Pons (tissue), 1 donor: ENCODE measurements at regions not wholly inside any gene's neighbourhood (a gene's known extent, or its start where the extent isn't known, plus 50 kb on each side); places are given as distances from the start of the nearest gene placed in this dataset.
A peak's percentile ranks its signal among the peaks of the same experiment; 100 is the strongest.

Experiments
- DNase-seq: peaks from one replicate; pipeline ENCODE4 v3.0.0-alpha.2; 2016; ENCODE audit warnings: low spot score

GRCh38 chr3:69568951-69569350 is 170.3 kb upstream of the MITF start:
- DNase-seq = no peak

DNA sequence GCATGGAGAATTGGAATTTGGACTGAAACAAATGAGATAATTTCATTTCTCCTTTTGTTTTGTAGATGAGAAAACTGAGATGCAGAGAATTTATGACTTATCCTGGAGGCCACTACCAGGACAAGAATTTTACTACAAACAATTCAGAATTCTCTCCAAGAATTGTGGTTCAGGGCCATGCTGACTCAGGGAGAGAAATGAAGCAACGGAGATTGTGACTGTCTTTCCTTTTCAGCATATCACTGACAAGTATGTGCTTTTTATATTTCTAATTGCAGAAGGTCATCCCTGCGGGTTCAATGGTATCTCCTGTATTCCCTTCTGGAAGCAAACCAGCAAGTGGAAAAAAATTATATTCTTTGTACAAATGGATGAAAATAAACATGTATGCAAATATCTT is 170.8 kb upstream of the MITF start:
- no peak for DNase-seq

- no peak for DNase-seq
Observed at GRCh38 chr3:69567710-69568052, 171.6 kb upstream of the MITF start.

DNA sequence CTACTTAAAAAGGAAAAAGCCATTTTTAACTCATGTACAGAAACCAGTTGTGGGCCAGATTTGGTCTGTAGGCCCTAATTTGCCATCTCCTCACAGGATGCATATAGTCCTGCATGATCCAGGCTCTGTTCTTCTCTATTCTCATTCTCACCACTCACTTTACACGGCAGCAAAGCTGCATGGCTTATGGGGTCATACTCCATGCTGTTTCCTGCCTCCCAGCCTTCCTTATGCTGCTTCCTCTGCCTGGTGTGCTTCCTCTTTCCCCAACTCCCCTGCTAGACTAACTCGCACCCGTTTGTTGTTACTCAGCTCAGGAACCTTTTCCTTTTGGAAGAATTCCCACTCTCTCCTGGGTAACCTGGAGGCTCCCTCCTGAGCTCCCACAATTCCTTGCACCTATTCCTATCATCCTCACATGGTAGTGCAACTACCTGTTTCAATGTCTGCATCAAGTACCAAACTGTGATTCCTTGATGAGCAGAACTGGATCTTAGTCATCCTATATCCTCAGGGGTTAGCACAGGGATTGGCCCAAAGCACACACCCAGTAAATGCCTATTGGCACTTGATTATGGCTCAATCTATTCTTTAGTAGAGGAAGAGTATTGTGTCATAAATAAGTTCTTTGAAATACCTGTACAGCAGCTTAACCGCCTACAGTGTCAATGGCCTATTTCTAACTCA is 172.1 kb upstream of the MITF start:
- DNase-seq = no peak

DNA sequence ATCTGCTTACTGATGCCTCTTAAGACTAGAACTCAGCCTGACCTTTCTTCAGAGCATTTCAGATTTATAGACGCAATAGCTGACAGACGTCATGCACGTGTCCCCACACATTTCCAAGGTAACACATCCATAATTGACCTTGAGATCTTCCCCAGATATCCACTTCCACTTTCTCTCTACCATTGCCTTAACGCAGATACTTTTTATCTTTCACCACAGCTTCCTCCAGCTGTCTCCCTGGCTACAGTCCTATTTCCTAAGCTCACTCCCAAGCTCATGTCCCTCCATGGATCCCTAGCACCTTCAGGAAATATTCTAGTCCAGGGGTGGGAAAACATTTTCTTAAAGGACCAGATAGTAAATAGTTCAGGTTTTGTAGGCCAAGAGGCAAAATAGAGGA is 173.0 kb upstream of the MITF start:
- no peak for DNase-seq

GRCh38 chr3:69565316-69565715 is 173.9 kb upstream of the MITF start:
- DNase-seq = no peak

GRCh38 chr3:69563981-69564380 is 175.3 kb upstream of the MITF start:
- peak; percentile 51 for DNase-seq

GRCh38 chr3:69563151-69563550 is 176.1 kb upstream of the MITF start:
- DNase-seq = no peak

GRCh38 chr3:69562020-69562419 is 176.1 kb upstream of the FRMD4B start:
- DNase-seq = no peak

GRCh38 chr3:69560818-69561217 is 174.9 kb upstream of the FRMD4B start:
- no peak for DNase-seq

GRCh38 chr3:69560116-69560515 is 174.2 kb upstream of the FRMD4B start:
- no peak for DNase-seq

DNA sequence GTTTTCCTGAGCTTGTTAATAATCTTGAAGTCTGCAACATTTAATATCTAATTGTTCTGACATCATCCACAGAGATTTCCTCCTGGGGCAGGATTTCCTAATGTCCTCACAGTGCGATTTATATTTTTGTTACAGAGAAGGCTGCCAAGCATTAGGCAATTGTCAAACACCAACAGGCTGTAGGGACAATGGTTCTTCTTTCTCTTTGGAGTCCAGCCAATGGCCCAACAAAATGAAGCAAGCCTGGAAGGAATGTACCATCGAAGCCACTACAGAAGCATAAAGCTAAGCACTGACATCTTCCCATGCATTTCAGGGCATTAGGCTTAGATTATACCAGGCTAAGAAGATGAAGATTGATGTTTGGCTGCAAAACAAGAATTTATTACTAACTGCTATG is 173.0 kb upstream of the FRMD4B start:
- DNase-seq = peak; percentile 91

DNA sequence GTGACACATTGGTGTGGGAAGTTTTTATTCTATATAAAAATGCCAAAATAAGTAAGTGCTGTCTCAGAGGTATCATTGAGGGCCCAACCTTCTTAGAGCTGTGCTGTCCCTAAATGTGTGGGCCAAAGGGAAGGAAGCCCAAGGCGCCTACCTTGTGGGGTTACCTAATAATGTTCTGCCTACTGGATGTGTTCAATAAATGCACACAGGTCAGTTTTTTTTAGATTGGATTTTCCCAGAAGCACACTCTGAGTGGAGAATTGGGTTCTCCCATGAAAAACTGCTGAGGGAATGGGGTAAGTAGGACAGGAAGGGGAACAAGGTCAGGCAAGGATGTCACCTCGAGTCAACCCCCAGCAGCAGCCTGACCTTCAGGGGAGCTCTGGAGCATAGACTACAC is 168.7 kb upstream of the FRMD4B start:
- DNase-seq = no peak

- no peak for DNase-seq
Observed at GRCh38 chr3:69553888-69554287, 168.0 kb upstream of the FRMD4B start.

GRCh38 chr3:69547461-69547880 is 161.6 kb upstream of the FRMD4B start:
- no peak for DNase-seq

- DNase-seq = peak; percentile 61
Observed at GRCh38 chr3:69542805-69543429, 157.0 kb upstream of the FRMD4B start.

DNA sequence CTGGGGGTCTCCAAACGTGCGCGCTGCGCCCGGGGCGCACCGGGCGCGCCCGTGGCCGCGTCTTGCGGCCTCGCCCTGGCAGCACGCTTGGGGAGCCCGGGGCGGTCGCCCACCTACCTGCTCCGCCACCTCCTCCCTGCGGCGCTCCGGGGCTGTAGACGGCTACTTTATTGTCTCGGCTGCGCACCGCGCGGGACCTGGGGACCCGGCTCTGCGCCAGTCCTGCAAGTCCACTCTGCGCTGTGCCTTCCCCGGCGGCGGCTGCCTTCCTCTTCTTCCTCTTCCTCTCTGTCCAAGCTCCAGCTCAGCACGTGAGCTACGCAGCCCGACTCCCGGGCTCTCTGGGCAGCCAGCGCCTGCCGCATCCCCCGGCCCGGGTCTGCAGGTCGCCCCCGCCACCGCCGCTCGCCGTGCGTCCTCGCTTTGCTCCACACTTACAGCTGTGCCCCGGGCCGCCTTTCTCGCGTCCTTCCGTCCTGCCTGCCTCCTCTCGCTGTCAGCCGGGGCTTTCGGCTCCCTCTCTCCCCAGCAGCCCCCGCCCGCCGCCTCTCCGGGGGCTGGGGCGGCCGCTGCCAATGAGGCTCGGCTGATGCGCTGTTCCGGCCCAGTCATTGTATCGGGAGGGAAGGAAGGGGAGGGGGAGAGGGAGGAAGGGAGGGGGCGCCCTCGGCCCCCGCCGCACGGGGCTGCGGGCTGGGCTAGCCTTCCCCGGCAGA is 156.4 kb upstream of the FRMD4B start:
- peak; percentile 90 for DNase-seq

DNA sequence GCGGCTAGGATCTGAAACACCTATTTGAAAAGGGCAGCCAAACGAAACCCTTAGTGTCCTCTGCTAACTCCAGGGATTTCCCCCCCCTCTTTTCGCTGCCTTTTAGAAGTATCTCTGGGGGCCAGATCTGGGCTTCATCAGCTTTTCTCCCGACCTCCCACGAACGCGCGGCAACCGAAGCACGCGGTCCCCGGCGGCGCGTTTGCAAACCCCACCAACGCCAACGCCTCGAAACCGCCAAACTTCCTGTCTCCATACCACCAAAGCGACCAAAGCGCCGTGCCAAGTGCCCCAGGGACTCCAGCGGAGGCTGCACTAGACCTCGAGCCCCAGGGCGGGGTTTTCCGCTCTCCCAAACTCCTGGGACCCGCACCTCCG is 155.8 kb upstream of the FRMD4B start:
- DNase-seq = no peak

DNA sequence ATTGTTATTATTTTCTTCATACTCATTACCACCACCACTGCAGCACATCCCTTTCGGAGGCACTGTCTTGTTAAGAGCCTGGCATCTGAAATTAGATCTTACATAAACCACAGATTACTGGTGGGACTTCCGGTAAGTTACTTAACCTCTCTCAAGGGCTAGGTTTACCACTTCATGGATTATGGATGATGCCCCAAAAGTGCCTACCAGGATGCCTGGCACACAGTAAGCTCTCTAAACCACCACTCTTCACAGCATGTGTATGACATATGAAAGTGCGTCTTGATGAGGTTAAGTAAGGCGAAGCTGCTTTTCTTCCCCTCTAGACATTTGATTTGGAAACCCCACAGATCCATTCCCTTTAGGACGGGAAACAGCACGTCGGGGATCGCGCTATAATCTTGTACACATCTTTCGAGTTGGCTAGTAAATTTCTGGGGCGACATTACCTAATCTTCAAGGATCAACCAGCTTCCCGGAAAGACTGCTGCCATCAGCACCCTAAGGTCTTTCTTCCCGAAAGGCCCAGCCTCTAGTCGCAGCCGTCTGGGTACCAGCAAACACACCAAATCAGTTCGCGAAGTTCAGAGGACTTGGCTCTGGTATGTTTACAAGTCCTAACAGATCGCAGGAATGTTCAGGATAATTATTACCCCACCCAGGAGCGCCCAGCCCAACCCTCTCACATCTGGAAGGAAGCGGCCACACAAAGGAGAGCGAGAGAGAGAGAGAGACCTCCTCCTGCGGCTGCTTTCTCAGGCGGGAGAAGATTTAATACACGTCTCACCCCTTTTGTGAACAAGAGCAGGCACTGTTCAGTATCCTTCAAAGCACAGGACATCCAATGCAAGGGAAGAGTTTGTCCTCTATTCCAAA is 155.1 kb upstream of the FRMD4B start:
- DNase-seq = peak; percentile 51

GRCh38 chr3:69539134-69539533 is 153.2 kb upstream of the FRMD4B start:
- no peak for DNase-seq

DNA sequence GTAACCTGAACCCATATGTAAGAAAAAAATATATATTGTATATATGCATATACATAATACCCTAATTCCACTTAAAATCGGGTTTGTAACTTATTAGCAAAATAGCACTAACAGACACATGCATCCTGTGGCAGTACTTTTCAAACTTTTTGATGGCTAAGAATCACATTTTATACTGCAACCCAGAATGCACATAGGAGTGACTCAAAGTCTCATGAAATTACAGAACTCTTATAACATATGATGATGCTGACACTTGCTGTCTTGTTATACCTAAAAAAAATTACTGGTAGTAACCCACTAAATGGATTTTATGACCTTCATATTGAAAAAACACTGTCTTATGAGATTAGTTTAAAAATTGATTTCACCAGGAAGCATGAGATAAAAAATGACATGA is 152.4 kb upstream of the FRMD4B start:
- no peak for DNase-seq

- no peak for DNase-seq
Observed at GRCh38 chr3:69536306-69537020, 150.6 kb upstream of the FRMD4B start.
